WERI-Rb-1 (cell line): ENCODE measurements at regions not wholly inside any gene's neighbourhood (a gene's known extent, or its start where the extent isn't known, plus 50 kb on each side); places are given as distances from the start of the nearest gene placed in this dataset.
"Not testable (repeated sequence)": the region's sequence is repeated elsewhere in the genome, so short reads cannot be mapped to it uniquely, and the experiment has no call there.

Source experiments
- DNase-seq: peaks from one replicate; pipeline ENCODE4 v3.0.0-alpha.2; 2020
- H3K27ac ChIP-seq: fragments of 250-450 bp; sonication (Bioruptor Pico); 2 replicates; pipeline ENCODE4 v1.5.1; 2020; ENCODE audit warnings: mild to moderate bottlenecking, moderate library complexity
- H3K27me3 ChIP-seq: fragments of 250-450 bp; sonication (Bioruptor Pico); 2 replicates; pipeline ENCODE4 v1.5.1; 2021; ENCODE audit warnings: mild to moderate bottlenecking, low read depth, moderate library complexity; ENCODE audit not compliant: insufficient read depth, severe bottlenecking
- H3K36me3 ChIP-seq: fragments of 250-450 bp; sonication (Bioruptor Pico); 2 replicates; pipeline ENCODE4 v1.5.1; 2020; ENCODE audit warnings: mild to moderate bottlenecking, moderate library complexity
- H3K4me3 ChIP-seq: 2 replicates; pipeline ENCODE4 v1.5.1; 2011; ENCODE audit warnings: low read depth, mild to moderate bottlenecking, control low read depth, low read length
- H3K9me3 ChIP-seq: fragments of 250-450 bp; sonication (Bioruptor Pico); 2 replicates; pipeline ENCODE4 v1.5.1; 2021; ENCODE audit warnings: mild to moderate bottlenecking, moderate library complexity; ENCODE audit not compliant: severe bottlenecking
- TF ChIP-seq, protein P1 (sequence below): IDR thresholded peaks from 2 replicates; pipeline ENCODE4 v1.5.1; 2011; ENCODE audit warnings: low read depth, mild to moderate bottlenecking, control low read depth, inconsistent platforms, low read length

GRCh38 chr5:105877592-105877991, 1793.1 kb downstream of the EFNA5 start:
- no peaks in the 10 kb centered on the region for H3K36me3 ChIP-seq
- no peak overlapping the region for H3K27ac ChIP-seq
- no peak overlapping the region for H3K4me3 ChIP-seq
- H3K9me3 ChIP-seq = no peaks in the 10 kb centered on the region
- H3K27me3 ChIP-seq = no peaks in the 10 kb centered on the region
- TF ChIP-seq, protein P1, sequence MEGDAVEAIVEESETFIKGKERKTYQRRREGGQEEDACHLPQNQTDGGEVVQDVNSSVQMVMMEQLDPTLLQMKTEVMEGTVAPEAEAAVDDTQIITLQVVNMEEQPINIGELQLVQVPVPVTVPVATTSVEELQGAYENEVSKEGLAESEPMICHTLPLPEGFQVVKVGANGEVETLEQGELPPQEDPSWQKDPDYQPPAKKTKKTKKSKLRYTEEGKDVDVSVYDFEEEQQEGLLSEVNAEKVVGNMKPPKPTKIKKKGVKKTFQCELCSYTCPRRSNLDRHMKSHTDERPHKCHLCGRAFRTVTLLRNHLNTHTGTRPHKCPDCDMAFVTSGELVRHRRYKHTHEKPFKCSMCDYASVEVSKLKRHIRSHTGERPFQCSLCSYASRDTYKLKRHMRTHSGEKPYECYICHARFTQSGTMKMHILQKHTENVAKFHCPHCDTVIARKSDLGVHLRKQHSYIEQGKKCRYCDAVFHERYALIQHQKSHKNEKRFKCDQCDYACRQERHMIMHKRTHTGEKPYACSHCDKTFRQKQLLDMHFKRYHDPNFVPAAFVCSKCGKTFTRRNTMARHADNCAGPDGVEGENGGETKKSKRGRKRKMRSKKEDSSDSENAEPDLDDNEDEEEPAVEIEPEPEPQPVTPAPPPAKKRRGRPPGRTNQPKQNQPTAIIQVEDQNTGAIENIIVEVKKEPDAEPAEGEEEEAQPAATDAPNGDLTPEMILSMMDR = no peak
- no peak for DNase-seq

GRCh38 chr5:105874316-105874715, 1796.4 kb downstream of the EFNA5 start:
- no peak for DNase-seq
- TF ChIP-seq, protein P1 = no peak
- no peak overlapping the region for H3K27ac ChIP-seq
- H3K27me3 ChIP-seq = no peaks in the 10 kb centered on the region
- no peaks in the 10 kb centered on the region for H3K36me3 ChIP-seq
- H3K4me3 ChIP-seq = no peak overlapping the region
- no peaks in the 10 kb centered on the region for H3K9me3 ChIP-seq

DNA sequence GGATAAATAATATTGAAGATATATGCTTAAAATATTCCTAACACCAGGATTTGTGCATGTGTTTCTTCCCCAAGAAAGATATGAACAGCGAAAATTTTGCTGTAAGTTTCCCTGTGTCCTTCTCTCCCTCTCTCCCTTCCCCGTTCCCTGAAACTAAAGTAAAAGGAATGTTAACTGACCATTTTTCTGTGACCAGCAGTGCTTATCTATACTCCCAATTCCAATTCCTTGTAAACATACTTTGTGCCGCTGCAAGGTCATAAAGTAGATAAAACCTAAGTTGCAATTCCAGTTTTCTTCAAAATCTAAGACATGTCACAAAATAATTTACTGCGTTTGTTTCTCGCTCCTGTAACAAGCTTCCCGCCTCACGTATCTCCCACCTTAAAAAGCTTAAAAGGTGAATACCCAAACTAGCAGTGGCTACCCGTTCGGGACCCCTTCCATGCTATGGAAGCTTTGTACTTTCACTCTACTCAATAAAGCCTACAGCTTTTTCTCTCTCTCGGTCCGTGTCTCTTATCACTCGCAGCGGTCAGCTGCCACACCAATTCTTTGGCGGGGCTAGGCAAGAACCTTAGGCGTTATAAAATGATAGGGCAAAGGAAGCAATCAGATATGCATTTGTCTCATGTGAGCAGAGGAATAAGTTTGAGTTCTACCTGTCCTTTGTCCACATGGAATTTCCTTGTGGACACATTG, 1798.0 kb downstream of the EFNA5 start:
- DNase-seq = no peak
- Histone ChIP-seq H3K36me3 (no peaks in the 10 kb centered on the region), H3K27ac (no peak overlapping the region), H3K4me3 (no peak overlapping the region), H3K27me3 (no peaks in the 10 kb centered on the region), H3K9me3 (no peaks in the 10 kb centered on the region)
- TF ChIP-seq, protein P1 = no peak

DNA sequence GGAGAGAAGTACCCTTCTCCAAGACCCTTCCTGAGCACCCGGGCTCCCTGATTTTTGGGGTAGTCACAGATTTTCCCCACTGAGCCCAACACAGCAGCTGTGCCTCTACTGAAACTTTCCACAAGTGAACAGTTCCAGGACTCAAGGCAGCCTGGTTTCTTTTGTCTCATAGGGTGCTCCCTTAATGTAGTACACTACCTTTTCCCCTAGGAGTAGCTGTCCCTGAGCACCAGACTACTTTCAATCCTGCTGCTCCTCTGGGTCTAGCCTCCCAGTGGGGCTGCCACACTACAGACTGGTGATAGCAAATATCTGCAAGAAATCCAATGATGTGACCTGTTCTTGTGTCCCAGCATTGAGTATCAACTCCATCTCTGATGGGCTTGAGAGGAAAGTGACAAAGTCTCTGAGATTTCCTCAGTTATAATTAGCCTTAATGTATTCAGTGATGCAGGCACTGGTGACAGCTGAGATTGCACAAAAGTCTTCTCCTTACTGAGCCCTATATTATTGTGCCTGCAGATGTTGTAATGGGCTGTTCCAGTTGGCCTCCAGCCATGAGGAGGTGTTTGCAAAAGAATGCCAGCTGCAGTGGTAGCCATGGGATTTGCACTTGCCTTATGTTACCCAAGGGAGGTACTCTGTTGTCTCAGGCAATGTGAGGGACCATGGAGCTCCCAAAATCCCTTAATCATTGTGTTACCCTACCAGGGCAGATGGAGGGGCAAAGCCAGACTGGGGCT, 1802.5 kb downstream of the EFNA5 start:
- Histone ChIP-seq H3K27me3 (no peaks in the 10 kb centered on the region), H3K4me3 (no peak overlapping the region), H3K9me3 (no peaks in the 10 kb centered on the region), H3K27ac (no peak overlapping the region), H3K36me3 (no peaks in the 10 kb centered on the region)
- no peak for DNase-seq
- TF ChIP-seq, protein P1 = no peak

DNA sequence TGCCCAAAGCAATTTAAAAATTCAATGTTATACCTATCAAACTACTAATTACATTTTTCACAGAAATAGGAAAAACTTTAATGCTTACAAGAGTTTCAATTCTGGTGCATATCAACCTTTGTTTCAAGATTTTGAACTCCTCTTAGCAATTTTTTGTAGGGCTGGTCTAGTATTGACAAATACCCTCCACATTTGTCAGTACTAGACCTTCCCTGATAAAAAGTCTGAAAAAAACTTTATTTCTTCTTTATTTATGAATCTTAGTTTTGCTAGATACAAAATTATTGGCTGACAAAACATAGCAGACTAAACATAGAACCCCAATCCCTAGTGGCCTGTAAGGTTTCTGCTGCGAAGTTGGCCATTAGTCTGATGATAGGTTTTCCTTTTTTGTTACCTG, 1804.9 kb downstream of the EFNA5 start:
- TF ChIP-seq, protein P1 = no peak
- H3K36me3 ChIP-seq = no peaks in the 10 kb centered on the region
- no peaks in the 10 kb centered on the region for H3K27me3 ChIP-seq
- no peaks in the 10 kb centered on the region for H3K9me3 ChIP-seq
- H3K4me3 ChIP-seq = no peak overlapping the region
- DNase-seq = no peak
- no peak overlapping the region for H3K27ac ChIP-seq

DNA sequence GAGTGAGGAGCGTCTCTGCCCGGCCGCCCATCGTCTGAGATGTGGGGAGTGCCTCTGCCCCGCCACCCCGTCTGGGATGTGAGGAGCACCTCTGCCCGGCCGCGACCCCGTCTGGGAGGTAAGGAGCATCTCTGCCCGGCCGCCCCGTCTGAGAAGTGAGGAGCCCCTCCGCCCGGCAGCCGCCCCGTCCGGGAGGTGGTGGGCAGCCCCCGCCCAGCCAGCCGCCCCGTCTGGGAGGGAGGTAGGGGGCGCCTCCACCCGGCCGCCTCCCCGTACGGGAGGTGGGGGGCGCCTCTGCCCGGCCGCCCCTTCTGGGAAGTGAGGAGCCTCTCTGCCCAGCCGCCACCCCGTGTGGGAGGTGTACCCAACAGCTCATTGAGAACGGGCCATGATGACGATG, 1811.4 kb downstream of the EFNA5 start:
- not testable (repeated sequence) for DNase-seq, H3K27me3 ChIP-seq, H3K36me3 ChIP-seq, H3K4me3 ChIP-seq, H3K27ac ChIP-seq, H3K9me3 ChIP-seq
